ENCODE measurements at regions not wholly inside any gene's neighbourhood (a gene's known extent, or its start where the extent isn't known, plus 50 kb on each side); places are given as distances from the start of the nearest gene placed in this dataset.
"Not testable (repeated sequence)": the region's sequence is repeated elsewhere in the genome, so short reads cannot be mapped to it uniquely, and the experiment has no call there.

- no peak for DNase-seq
Measured at GRCh38 chr13:79906345-79906744, 425.4 kb downstream of the NDFIP2 start.

GRCh38 chr13:79905018-79905417, 424.1 kb downstream of the NDFIP2 start:
- no peak for DNase-seq

GRCh38 chr13:79904581-79904980, 423.6 kb downstream of the NDFIP2 start:
- no peak for DNase-seq

- DNase-seq = no peak
Measured at GRCh38 chr13:79901336-79901735, 420.4 kb downstream of the NDFIP2 start.

- DNase-seq = no peak
Measured at GRCh38 chr13:79900356-79900755, 419.4 kb downstream of the NDFIP2 start.

- no peak for DNase-seq
Measured at GRCh38 chr13:79898996-79899395, 418.0 kb downstream of the NDFIP2 start.

- DNase-seq = no peak
Measured at GRCh38 chr13:79898202-79898826, 417.4 kb downstream of the NDFIP2 start.

GRCh38 chr13:79896851-79897250, 415.9 kb downstream of the NDFIP2 start:
- no peak for DNase-seq

GRCh38 chr13:79895416-79895815, 414.5 kb downstream of the NDFIP2 start:
- no peak for DNase-seq

GRCh38 chr13:79887278-79887677, 406.3 kb downstream of the NDFIP2 start:
- DNase-seq = not testable (repeated sequence)

GRCh38 chr13:79886601-79887000, 405.6 kb downstream of the NDFIP2 start:
- no peak for DNase-seq

GRCh38 chr13:79884890-79885289, 403.9 kb downstream of the NDFIP2 start:
- DNase-seq = no peak

GRCh38 chr13:79883216-79883615, 402.3 kb downstream of the NDFIP2 start:
- DNase-seq = no peak

GRCh38 chr13:79880818-79881217, 399.9 kb downstream of the NDFIP2 start:
- no peak for DNase-seq

GRCh38 chr13:79874396-79875360, 393.7 kb downstream of the NDFIP2 start:
- DNase-seq = no peak

GRCh38 chr13:79871594-79871993, 390.6 kb downstream of the NDFIP2 start:
- no peak for DNase-seq

- no peak for DNase-seq
Measured at GRCh38 chr13:79870766-79871165, 389.8 kb downstream of the NDFIP2 start.

GRCh38 chr13:79870123-79870522, 389.2 kb downstream of the NDFIP2 start:
- no peak for DNase-seq

GRCh38 chr13:79869326-79869725, 388.4 kb downstream of the NDFIP2 start:
- no peak for DNase-seq

GRCh38 chr13:79867254-79867653, 386.3 kb downstream of the NDFIP2 start:
- DNase-seq = no peak

GRCh38 chr13:79866436-79866835, 385.5 kb downstream of the NDFIP2 start:
- DNase-seq = no peak

GRCh38 chr13:79862515-79862914, 381.6 kb downstream of the NDFIP2 start:
- DNase-seq = no peak

GRCh38 chr13:79861731-79862130, 380.8 kb downstream of the NDFIP2 start:
- no peak for DNase-seq

- DNase-seq = no peak
Measured at GRCh38 chr13:79860791-79861190, 379.8 kb downstream of the NDFIP2 start.
